ENCODE measurements at regions not wholly inside any gene's neighbourhood (a gene's known extent, or its start where the extent isn't known, plus 50 kb on each side); places are given as distances from the start of the nearest gene placed in this dataset.
"Not testable (repeated sequence)": the region's sequence is repeated elsewhere in the genome, so short reads cannot be mapped to it uniquely, and the experiment has no call there.

DNA sequence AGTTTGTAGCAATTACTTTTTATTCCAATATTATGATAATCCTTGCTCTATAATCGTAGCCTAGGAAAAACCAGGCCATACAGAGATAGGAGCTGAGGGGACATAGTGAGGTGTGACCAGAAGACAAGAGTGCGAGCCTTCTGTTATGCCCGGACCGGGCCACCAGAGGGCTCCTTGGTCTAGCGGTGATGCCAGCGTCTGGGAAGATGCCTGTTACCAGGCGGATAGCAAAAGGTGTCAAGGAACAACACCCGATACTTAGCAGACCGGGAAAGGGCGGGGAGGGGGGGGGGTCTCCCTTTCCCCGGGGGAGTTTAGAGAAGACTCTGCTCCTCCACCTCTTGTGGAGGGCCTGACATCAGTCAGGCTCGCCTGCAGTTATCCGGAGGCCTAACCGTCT, 67.1 kb upstream of the MUC20 start:
- H3K4me1 ChIP-seq; ATAC-seq; H3K4me3 ChIP-seq; H3K36me3 ChIP-seq; intact Hi-C loops (cut with DNase I); H3K27ac ChIP-seq; H3K9me3 ChIP-seq; DNase-seq; H3K27me3 ChIP-seq (ENCODE audit: low read depth): not testable (repeated sequence)
- peak; percentile 13 for TF ChIP-seq CTCF (IDR thresholded peaks at IDR 0.05)

GRCh38 chr3:195647912-195648702, 64.4 kb upstream of the APOD start:
- H3K27me3 ChIP-seq (ENCODE audit: low read depth); intact Hi-C loops (cut with DNase I); H3K9me3 ChIP-seq; DNase-seq; H3K4me3 ChIP-seq; H3K4me1 ChIP-seq; H3K27ac ChIP-seq; H3K36me3 ChIP-seq; ATAC-seq: not testable (repeated sequence)

- H3K4me3 ChIP-seq; H3K27ac ChIP-seq; DNase-seq; ATAC-seq; H3K9me3 ChIP-seq; intact Hi-C loops (cut with DNase I); H3K27me3 ChIP-seq (ENCODE audit: low read depth); H3K36me3 ChIP-seq; H3K4me1 ChIP-seq: not testable (repeated sequence)
Observed at GRCh38 chr3:195645872-195646271, 62.1 kb upstream of the APOD start.

GRCh38 chr3:195643245-195643644, 59.5 kb upstream of the APOD start:
- intact Hi-C loops (cut with DNase I); H3K27me3 ChIP-seq (ENCODE audit: low read depth): not testable (repeated sequence)

GRCh38 chr3:195642311-195642710, 58.6 kb upstream of the APOD start:
- ATAC-seq; H3K27ac ChIP-seq; DNase-seq; H3K9me3 ChIP-seq; H3K4me3 ChIP-seq; intact Hi-C loops (cut with DNase I); H3K27me3 ChIP-seq (ENCODE audit: low read depth); H3K36me3 ChIP-seq; H3K4me1 ChIP-seq: not testable (repeated sequence)

More at GRCh38 chr3:195643245-195643644, 59.5 kb upstream of the APOD start:
- H3K36me3 ChIP-seq, ATAC-seq, H3K9me3 ChIP-seq, H3K27ac ChIP-seq, H3K4me3 ChIP-seq, DNase-seq, H3K4me1 ChIP-seq: not testable (repeated sequence)

- H3K27ac ChIP-seq; H3K9me3 ChIP-seq; H3K4me1 ChIP-seq; H3K36me3 ChIP-seq; DNase-seq; ATAC-seq; H3K27me3 ChIP-seq (ENCODE audit: low read depth); intact Hi-C loops (cut with DNase I); H3K4me3 ChIP-seq: not testable (repeated sequence)
Observed at GRCh38 chr3:195638456-195638855, 54.7 kb upstream of the APOD start.

DNA sequence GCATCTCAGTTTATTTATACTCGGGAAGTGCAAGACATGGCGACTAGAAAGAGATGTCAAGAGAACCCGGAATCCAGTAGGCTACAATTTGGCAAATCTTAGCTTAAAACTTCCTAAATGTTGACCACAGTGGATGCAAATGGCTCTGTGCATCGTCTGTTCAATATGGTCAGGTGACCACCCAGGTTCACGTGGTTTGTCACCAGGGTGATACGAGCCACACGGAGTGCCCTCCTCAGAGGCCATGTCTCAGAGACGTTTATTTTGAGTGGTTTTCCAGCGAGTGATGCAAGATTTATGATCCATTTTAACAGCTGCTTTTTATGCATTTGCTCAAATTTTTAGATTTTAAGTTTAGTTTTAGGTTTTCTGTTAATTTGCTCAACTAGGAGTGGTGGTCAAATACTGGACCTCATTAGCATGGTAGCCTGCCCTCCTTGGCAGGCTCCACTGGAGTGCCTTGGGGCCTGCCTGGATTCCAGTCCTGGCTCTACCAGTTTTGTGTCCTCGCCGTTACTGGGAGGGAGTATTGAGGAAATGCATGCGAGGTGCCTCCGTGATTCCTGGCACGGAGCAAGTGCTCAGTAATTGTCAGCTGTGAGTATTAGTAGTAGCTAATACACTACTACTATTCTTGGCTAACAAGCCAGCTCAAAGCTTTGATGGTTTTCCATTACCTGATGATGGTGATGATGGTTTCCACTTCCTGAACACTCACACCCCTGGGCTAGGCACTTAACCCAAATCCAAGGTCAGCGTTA, 53.9 kb upstream of the APOD start:
- intact Hi-C loops (cut with DNase I); H3K36me3 ChIP-seq; DNase-seq: not testable (repeated sequence)

GRCh38 chr3:195637011-195637410, 53.3 kb upstream of the APOD start:
- ATAC-seq, H3K27ac ChIP-seq: not testable (repeated sequence)

More for the DNA sequence above, 53.9 kb upstream of the APOD start:
- ATAC-seq; H3K4me3 ChIP-seq; H3K27me3 ChIP-seq (ENCODE audit: low read depth); H3K27ac ChIP-seq; H3K9me3 ChIP-seq; H3K4me1 ChIP-seq: not testable (repeated sequence)

DNA sequence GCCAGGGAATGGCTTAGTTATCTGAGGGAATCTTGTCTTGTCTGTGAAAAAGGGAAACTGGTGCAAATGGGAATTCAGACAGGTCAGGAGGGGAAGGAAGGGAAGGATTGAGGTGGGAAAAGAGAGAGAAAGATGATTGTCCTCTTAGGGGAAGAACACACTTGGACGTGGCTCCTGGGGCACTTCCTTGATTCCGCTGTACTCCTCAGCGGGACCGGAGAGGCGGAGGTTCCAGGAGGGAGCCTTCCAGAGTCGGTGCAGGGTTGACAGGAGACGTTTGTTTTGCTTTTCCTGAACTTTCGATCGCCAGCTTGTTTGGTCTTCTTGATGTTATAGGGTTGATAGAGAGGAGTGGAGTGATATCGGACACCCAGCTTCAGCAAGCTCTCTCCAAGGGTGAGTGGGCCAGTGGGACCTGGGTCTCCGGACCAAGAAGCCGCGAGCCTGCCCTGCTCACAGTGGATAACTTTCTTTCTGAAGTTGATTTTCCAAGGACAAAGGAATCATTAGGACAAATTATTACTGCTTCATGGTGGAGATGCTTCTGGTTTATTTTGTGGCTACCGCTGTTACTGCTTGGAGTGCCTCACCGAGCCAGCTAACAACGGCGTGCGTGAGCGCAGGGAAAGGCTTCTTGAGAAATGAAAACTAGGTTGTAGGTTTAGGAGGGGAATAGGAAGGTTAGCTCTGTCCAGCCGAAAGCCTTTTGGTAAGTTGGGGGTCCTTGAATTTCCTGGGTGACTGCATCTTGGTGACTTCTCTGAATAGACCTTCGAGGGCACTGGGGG, 52.4 kb upstream of the APOD start:
- DNase-seq; H3K27me3 ChIP-seq (ENCODE audit: low read depth); intact Hi-C loops (cut with DNase I); H3K4me1 ChIP-seq; H3K9me3 ChIP-seq; ATAC-seq; H3K27ac ChIP-seq; H3K36me3 ChIP-seq: not testable (repeated sequence)
- H3K4me3 ChIP-seq: peak overlapping the region; percentile 39

More at GRCh38 chr3:195637011-195637410, 53.3 kb upstream of the APOD start:
- H3K36me3 ChIP-seq; intact Hi-C loops (cut with DNase I); DNase-seq; H3K27me3 ChIP-seq (ENCODE audit: low read depth); H3K4me1 ChIP-seq; H3K9me3 ChIP-seq; H3K4me3 ChIP-seq: not testable (repeated sequence)

DNA sequence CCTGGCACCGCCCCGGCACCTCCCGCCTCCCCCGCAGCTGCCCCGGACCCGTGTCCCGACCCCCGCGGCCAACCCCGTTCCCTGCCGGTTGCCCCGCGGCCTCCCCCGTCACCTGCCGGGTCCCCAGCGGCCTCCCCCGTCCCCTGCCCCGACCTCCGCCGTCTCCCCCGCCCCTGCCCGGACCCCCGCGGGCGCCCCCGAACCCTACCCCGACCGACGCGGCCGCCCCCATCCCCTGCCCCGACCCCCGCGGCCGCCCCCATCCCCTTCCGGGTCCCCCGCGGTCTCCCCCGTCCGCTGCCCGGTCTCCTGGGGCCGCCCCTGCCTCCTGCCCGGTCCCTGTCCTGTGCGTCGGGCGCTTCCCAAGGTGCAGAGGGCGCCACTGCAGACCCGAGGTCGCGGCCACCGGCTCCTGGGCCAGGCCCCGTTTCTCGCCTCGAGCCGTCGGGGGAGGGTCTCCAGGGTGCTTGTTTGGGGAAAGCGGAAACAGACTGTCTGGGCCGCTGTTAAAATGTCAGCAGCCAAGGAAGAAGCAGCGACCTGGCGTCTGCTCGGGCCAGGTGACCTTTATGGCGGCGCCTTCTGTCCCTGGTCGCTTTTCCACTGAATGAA, 51.6 kb upstream of the APOD start:
- H3K4me3 ChIP-seq: peak overlapping the region; percentile 39
- intact Hi-C loops (cut with DNase I); H3K4me1 ChIP-seq; H3K9me3 ChIP-seq; H3K27me3 ChIP-seq (ENCODE audit: low read depth); H3K36me3 ChIP-seq; DNase-seq; H3K27ac ChIP-seq: not testable (repeated sequence)
- peak in 1 of 2 donors; percentile 44 for ATAC-seq

GRCh38 chr3:195634426-195635261, 50.9 kb upstream of the APOD start:
- H3K36me3 ChIP-seq; H3K9me3 ChIP-seq; intact Hi-C loops (cut with DNase I); H3K27me3 ChIP-seq (ENCODE audit: low read depth); H3K4me1 ChIP-seq; DNase-seq: not testable (repeated sequence)
- Histone ChIP-seq H3K27ac (peak overlapping the region; percentile 71), H3K4me3 (peak overlapping the region; percentile 60)
- peak; percentile 98 to 100 for ATAC-seq

All from lower lobe of right lung (tissue), 2 donors.